GM12878 (cell line): ENCODE measurements at regions not wholly inside any gene's neighbourhood (a gene's known extent, or its start where the extent isn't known, plus 50 kb on each side); places are given as distances from the start of the nearest gene placed in this dataset.

Experiments
- CREB1 ChIP-seq: IDR thresholded peaks from 2 replicates; pipeline ENCODE4 v1.6.1; 2012; ENCODE audit warnings: low read depth, mild to moderate bottlenecking, inconsistent platforms
- JUNB ChIP-seq: IDR thresholded peaks from 2 replicates; pipeline ENCODE4 v1.6.1; 2016; ENCODE audit warnings: antibody characterized with exemption, mild to moderate bottlenecking
- KDM1A ChIP-seq: fragments of 200-600 bp; sonication (generic); IDR thresholded peaks from 2 replicates; pipeline ENCODE4 v1.6.1; 2016; ENCODE audit warnings: borderline replicate concordance
- MEF2B ChIP-seq: fragments of 450-650 bp; IDR thresholded peaks from 2 replicates; pipeline ENCODE4 v1.6.1; 2018; ENCODE audit warnings: mild to moderate bottlenecking, moderate library complexity; ENCODE audit not compliant: partially characterized antibody, poor library complexity, severe bottlenecking
- POLR2AphosphoS2 ChIP-seq: IDR thresholded peaks from 2 replicates; pipeline ENCODE4 v1.6.1; 2011; ENCODE audit warnings: low read depth, mild to moderate bottlenecking, low read length, improper control_type of control experiment, moderate library complexity
- RAD21 ChIP-seq: IDR thresholded peaks from 2 replicates; pipeline ENCODE4 v1.6.1; 2011; ENCODE audit warnings: mild to moderate bottlenecking, low read depth, low read length, moderate library complexity; ENCODE audit not compliant: insufficient read depth
- RAD51 ChIP-seq: fragments of 450-650 bp; IDR thresholded peaks from 2 replicates; pipeline ENCODE4 v1.6.1; 2016; ENCODE audit warnings: moderate library complexity, mild to moderate bottlenecking, inconsistent platforms
- RFX5 ChIP-seq: IDR thresholded peaks from 2 replicates; pipeline ENCODE4 v1.6.1; 2011; ENCODE audit warnings: low read depth, low read length, improper control_type of control experiment
- USF1 ChIP-seq: IDR thresholded peaks from 2 replicates; pipeline ENCODE4 v1.6.1; 2011; ENCODE audit warnings: borderline replicate concordance, low read depth, mild to moderate bottlenecking, moderate library complexity, mixed read lengths, low read length; ENCODE audit not compliant: insufficient read depth; ENCODE audit errors: extremely low read length
- ZNF592 ChIP-seq: fragments of 450-650 bp; IDR thresholded peaks from 2 replicates; pipeline ENCODE4 v1.6.1; 2017; ENCODE audit warnings: mild to moderate bottlenecking, moderate library complexity

GRCh38 chr9:105154723-105155191 lies 89.7 kb upstream of the SLC44A1 start (continued):
- TF ChIP-seq ZNF592 = no peak
- TF ChIP-seq CREB1 = no peak
- TF ChIP-seq RFX5 = no peak
- TF ChIP-seq USF1 = no peak
- TF ChIP-seq RAD51 = no peak
- no peak for TF ChIP-seq POLR2AphosphoS2
- TF ChIP-seq JUNB = no peak
- TF ChIP-seq RAD21 = no peak
- no peak for TF ChIP-seq MEF2B
- TF ChIP-seq KDM1A = no peak
